ENCODE measurements at regions not wholly inside any gene's neighbourhood (a gene's known extent, or its start where the extent isn't known, plus 50 kb on each side); places are given as distances from the start of the nearest gene placed in this dataset.

GRCh38 chr6:84434550-84434949 lies 207.1 kb upstream of the CEP162 start:
- H3K27me3 ChIP-seq: no peaks in the 10 kb centered on the region
- no peaks in the 10 kb centered on the region for H3K9me3 ChIP-seq
- H3K4me3 ChIP-seq: no peak overlapping the region
- H3K4me2 ChIP-seq: no peak overlapping the region
- H3K36me3 ChIP-seq: no peaks in the 10 kb centered on the region
- no peak overlapping the region for H3K9ac ChIP-seq
- no peak overlapping the region for H3K27ac ChIP-seq
- no peaks in the 10 kb centered on the region for H4K20me1 ChIP-seq
- TF ChIP-seq Cebpa-rat (IDR thresholded peaks at IDR 0.05): no peak
- no peaks in the 10 kb centered on the region for H3K4me1 ChIP-seq

- no peaks in the 10 kb centered on the region for H4K20me1 ChIP-seq
- no peaks in the 10 kb centered on the region for H3K36me3 ChIP-seq
- H3K9ac ChIP-seq: no peak overlapping the region
- no peaks in the 10 kb centered on the region for H3K27me3 ChIP-seq
- no peak overlapping the region for H3K4me2 ChIP-seq
- H3K4me1 ChIP-seq: no peaks in the 10 kb centered on the region
- H3K9me3 ChIP-seq: no peaks in the 10 kb centered on the region
- no peak for TF ChIP-seq Cebpa-rat (IDR thresholded peaks at IDR 0.05)
- H3K27ac ChIP-seq: no peak overlapping the region
- H3K4me3 ChIP-seq: no peak overlapping the region
Measured at GRCh38 chr6:84432619-84433018, 205.2 kb upstream of the CEP162 start.

- H3K27me3 ChIP-seq: no peaks in the 10 kb centered on the region
- H3K9me3 ChIP-seq: no peaks in the 10 kb centered on the region
- no peak overlapping the region for H3K9ac ChIP-seq
- no peaks in the 10 kb centered on the region for H3K4me1 ChIP-seq
- no peak for TF ChIP-seq Cebpa-rat (IDR thresholded peaks at IDR 0.05)
- no peaks in the 10 kb centered on the region for H4K20me1 ChIP-seq
- no peak overlapping the region for H3K4me2 ChIP-seq
- no peaks in the 10 kb centered on the region for H3K36me3 ChIP-seq
- no peak overlapping the region for H3K4me3 ChIP-seq
- H3K27ac ChIP-seq: no peak overlapping the region
Measured at GRCh38 chr6:84428300-84428907, 201.0 kb upstream of the CEP162 start.

DNA sequence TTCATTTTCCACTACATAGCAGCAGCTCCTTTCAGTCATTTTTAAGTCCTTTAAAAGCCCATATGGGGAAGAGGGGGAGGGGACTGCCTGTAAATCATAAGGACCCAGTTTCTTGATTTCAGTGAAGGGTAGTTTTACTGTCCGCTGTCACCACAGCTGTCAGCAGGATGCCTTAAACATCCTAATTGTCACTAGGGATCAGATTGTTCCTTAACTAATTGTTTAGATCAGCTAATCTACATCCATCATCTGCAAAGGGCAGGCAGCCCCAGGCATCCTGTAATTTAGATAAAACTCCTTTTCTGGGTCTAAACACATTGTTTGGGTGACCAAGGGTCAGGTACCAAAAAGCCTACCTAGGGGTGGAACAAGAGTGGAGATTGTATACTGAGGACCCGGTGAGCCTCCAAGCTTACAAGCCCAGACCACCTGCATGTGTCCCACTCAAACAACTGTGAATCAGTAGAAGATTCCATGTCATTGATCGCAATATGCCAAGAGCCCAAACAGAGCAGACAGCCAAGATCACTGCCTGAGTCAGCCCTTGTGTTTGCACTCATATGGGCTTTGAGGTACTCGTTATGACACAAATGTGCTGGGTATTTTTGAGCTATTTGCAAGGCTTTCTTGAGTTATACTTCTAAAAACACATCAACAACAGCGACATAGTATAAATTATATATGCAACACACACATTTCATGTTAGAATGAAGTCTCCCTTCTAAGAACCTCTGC lies 198.7 kb upstream of the CEP162 start:
- no peak for TF ChIP-seq Cebpa-rat (IDR thresholded peaks at IDR 0.05)
- Histone ChIP-seq H3K27ac (no peak overlapping the region), H3K36me3 (no peaks in the 10 kb centered on the region), H3K9me3 (no peaks in the 10 kb centered on the region), H3K4me1 (no peaks in the 10 kb centered on the region), H3K4me3 (no peak overlapping the region), H4K20me1 (no peaks in the 10 kb centered on the region), H3K4me2 (no peak overlapping the region), H3K9ac (no peak overlapping the region), H3K27me3 (no peaks in the 10 kb centered on the region)

GRCh38 chr6:84424956-84425355 lies 197.5 kb upstream of the CEP162 start:
- TF ChIP-seq Cebpa-rat (IDR thresholded peaks at IDR 0.05): no peak
- Histone ChIP-seq H4K20me1 (no peaks in the 10 kb centered on the region), H3K4me2 (no peak overlapping the region), H3K4me1 (no peaks in the 10 kb centered on the region), H3K4me3 (no peak overlapping the region), H3K9me3 (no peaks in the 10 kb centered on the region), H3K27me3 (no peaks in the 10 kb centered on the region), H3K36me3 (no peaks in the 10 kb centered on the region), H3K9ac (no peak overlapping the region), H3K27ac (no peak overlapping the region)

DNA sequence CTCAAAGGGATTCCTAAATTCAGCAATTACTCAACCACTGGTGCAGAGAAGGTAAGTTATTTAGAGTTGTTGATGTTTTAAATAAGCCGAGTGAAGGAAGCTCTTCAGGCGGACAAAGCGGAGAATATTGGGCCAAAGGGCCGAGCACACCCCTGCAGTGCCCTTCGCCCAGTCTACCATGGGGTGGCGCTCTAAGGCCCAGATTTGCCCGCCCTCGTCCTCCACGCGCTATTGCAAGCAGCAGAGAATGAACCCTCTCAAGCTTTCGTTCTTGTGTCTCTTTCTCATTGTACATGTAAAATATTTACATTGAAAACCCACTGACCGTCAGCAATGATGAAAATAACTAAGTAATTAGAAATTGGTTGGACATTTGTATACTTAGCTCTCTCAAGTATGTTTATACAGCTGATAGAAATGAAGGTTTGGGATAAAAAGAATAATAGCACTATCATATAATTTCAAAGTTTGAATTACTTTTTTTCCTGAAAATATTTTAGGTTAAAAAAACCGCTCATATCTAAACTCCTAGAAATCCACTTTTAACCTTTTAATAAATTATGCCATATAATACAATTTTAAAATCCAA lies 195.0 kb upstream of the CEP162 start:
- TF ChIP-seq Cebpa-rat (IDR thresholded peaks at IDR 0.05): no peak
- Histone ChIP-seq H4K20me1 (no peaks in the 10 kb centered on the region), H3K36me3 (no peaks in the 10 kb centered on the region), H3K4me3 (no peak overlapping the region), H3K9me3 (no peaks in the 10 kb centered on the region), H3K9ac (no peak overlapping the region), H3K4me2 (no peak overlapping the region), H3K27ac (no peak overlapping the region), H3K27me3 (no peaks in the 10 kb centered on the region), H3K4me1 (no peaks in the 10 kb centered on the region)

- no peaks in the 10 kb centered on the region for H4K20me1 ChIP-seq
- no peak overlapping the region for H3K9ac ChIP-seq
- no peak overlapping the region for H3K27ac ChIP-seq
- no peaks in the 10 kb centered on the region for H3K36me3 ChIP-seq
- no peaks in the 10 kb centered on the region for H3K9me3 ChIP-seq
- no peaks in the 10 kb centered on the region for H3K27me3 ChIP-seq
- no peaks in the 10 kb centered on the region for H3K4me1 ChIP-seq
- TF ChIP-seq Cebpa-rat (IDR thresholded peaks at IDR 0.05): no peak
- no peak overlapping the region for H3K4me3 ChIP-seq
- no peak overlapping the region for H3K4me2 ChIP-seq
Measured at GRCh38 chr6:84421031-84421430, 193.6 kb upstream of the CEP162 start.

GRCh38 chr6:84417260-84417659 lies 189.8 kb upstream of the CEP162 start:
- Histone ChIP-seq H4K20me1 (no peaks in the 10 kb centered on the region), H3K4me1 (no peaks in the 10 kb centered on the region), H3K27me3 (no peaks in the 10 kb centered on the region), H3K4me2 (no peak overlapping the region), H3K36me3 (no peaks in the 10 kb centered on the region), H3K4me3 (no peak overlapping the region), H3K27ac (no peak overlapping the region), H3K9ac (no peak overlapping the region), H3K9me3 (no peaks in the 10 kb centered on the region)
- no peak for TF ChIP-seq Cebpa-rat (IDR thresholded peaks at IDR 0.05)

DNA sequence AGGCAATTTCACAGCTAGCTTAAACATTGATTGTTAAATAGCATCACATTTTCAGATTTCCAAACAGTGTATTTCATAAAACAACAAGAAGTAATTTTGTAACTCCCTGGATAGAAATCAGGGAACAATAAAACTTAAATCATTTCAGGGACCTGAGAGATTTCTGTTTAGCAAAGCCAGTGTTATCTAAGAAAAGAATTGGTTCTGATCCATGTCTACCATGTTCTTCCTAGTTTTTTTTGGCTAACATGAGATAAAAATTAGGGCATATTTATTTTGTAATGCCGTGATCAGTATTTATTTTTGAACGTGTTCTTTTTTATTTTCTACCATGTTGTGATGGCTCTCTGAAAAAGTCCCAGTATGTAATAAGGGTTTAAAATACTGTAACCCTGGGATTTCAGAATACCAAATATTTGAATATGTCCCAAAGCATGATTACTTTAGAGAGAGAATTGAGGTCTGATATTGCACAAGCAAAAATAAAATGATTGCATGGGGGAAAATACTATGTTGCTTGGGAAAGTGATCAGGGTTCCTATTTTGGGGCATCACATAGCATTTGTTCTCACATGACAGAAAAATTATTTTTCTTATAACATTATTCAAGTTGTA lies 188.7 kb upstream of the CEP162 start:
- Histone ChIP-seq H3K9me3 (no peaks in the 10 kb centered on the region), H3K4me3 (no peak overlapping the region), H3K27ac (no peak overlapping the region), H3K36me3 (no peaks in the 10 kb centered on the region), H3K4me1 (no peaks in the 10 kb centered on the region), H3K4me2 (no peak overlapping the region), H3K27me3 (no peaks in the 10 kb centered on the region), H4K20me1 (no peaks in the 10 kb centered on the region), H3K9ac (no peak overlapping the region)
- no peak for TF ChIP-seq Cebpa-rat (IDR thresholded peaks at IDR 0.05)

- Histone ChIP-seq H3K9me3 (no peaks in the 10 kb centered on the region), H3K36me3 (no peaks in the 10 kb centered on the region), H3K4me3 (no peak overlapping the region), H3K27ac (no peak overlapping the region), H3K4me1 (no peaks in the 10 kb centered on the region), H3K9ac (no peak overlapping the region), H3K4me2 (no peak overlapping the region), H3K27me3 (no peaks in the 10 kb centered on the region), H4K20me1 (no peaks in the 10 kb centered on the region)
- TF ChIP-seq Cebpa-rat (IDR thresholded peaks at IDR 0.05): no peak
Measured at GRCh38 chr6:84415517-84415916, 188.1 kb upstream of the CEP162 start.
